Islet of Langerhans (tissue), 1 donor: ENCODE measurements at regions not wholly inside any gene's neighbourhood (a gene's known extent, or its start where the extent isn't known, plus 50 kb on each side); places are given as distances from the start of the nearest gene placed in this dataset.
"Not testable (repeated sequence)": the region's sequence is repeated elsewhere in the genome, so short reads cannot be mapped to it uniquely, and the experiment has no call there.

ENCODE experiments used
- FAIRE-seq: peaks from one replicate; lab custom pipeline; 2011; peaks lifted over from hg19 to GRCh38; lab: Jason Lieb, UNC

- no peak for FAIRE-seq
These were observed 142.4 kb upstream of the SOX11 start for GRCh38 chr2:5549771-5550170.

DNA sequence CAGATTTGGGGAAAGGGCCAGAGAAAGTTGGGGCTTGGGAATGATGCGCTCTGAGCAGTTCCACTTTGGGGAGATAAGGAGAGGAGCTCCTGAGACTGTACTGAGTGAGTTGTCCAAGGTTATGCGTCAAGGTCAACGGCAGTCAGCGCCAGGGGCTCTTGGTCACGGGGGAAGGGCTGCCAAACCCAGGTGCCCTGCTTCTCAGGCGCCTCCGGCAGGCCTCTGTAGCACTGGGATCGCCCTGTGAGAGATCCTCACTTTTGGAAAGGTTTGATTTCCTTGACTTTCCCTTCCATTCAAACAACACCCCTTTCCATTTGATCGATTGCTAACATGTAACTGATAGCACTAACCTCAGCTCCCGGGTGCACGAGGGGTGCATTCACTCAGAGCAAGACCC, 136.5 kb upstream of the SOX11 start:
- no peak for FAIRE-seq

GRCh38 chr2:5561006-5561405, 131.2 kb upstream of the SOX11 start:
- FAIRE-seq: no peak

GRCh38 chr2:5562426-5562825, 129.8 kb upstream of the SOX11 start:
- FAIRE-seq: no peak

GRCh38 chr2:5562865-5563264, 129.3 kb upstream of the SOX11 start:
- no peak for FAIRE-seq

DNA sequence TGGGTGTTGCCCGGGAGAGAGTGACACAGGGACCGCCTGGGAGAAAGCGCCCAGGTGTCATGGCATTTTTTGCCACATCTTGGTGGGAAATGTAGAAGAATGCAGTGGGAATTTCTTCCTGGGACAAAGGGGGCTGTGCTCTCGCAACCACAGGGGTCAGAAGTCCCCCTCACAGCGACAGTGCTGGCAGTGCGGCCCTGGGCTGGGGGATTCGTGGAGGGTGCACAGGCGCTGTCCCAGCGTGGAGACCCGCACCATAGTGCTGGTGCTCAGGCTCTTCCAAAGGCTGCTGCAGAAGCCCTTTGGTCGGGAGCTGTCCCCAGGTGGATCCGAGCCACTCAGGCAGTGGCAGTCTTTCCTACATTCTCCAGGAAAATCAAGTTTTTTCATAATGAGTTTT, 128.8 kb upstream of the SOX11 start:
- FAIRE-seq: no peak

- FAIRE-seq: no peak
These were observed 122.9 kb upstream of the SOX11 start for GRCh38 chr2:5569256-5569655.

DNA sequence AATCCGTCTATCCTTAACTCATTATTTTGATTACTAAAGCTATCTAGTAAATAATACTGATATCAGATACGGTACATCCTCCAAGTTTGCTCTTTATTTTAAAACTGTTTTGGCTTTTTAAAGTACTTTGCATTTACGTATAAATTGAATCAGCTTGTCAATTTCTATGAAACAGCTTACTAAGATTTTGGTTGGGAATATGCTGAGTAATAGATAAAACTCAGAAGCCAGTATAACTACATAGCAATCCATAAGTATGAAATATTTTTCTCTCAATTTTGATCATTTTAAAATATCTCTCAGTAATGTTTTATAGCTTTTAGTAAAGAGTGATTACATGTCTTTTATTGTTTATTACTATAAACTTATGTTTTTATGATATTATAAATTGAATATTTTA, 116.2 kb upstream of the SOX11 start:
- peak; percentile 55 for FAIRE-seq

DNA sequence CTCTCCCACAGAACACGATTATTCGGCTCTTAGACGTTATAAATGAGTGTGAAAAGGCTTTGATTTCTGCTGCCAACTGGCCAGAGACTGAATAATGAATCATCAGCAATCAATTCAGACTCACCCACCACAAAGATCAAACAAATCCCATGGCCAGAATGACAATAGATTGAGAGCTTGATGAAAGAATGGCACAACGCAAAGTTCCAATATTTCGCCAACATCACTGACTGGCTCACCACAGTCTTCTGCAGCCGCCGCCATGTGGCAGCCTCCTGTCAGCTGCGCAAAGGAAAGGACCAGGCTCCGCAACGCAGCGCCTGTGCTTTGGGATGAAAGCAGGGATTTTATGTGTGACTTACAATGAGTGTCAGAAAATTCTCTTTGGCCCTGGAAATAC, 104.4 kb upstream of the SOX11 start:
- no peak for FAIRE-seq

- FAIRE-seq: no peak
These were observed 103.6 kb upstream of the SOX11 start for GRCh38 chr2:5588601-5589000.

GRCh38 chr2:5589183-5589582, 103.0 kb upstream of the SOX11 start:
- no peak for FAIRE-seq

DNA sequence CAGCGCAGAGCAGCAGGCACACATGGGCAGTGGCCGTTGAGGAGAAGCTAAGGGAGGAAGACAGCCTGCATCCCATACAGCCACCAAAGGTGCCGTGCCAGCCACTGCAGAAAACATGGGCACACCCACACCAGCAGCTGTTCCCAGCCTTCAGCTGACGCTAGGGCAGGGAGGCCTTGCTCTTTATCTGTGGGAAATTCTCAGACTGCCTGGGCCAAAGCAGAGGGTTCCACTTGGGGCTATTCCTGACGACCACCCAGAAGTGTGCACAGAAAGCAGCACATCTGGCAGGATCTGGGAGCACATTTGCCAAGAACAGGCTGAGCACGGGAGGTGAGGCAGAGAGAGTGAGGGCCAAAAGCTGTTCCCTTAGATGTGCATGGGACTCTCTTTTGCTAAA, 101.3 kb upstream of the SOX11 start:
- no peak for FAIRE-seq

DNA sequence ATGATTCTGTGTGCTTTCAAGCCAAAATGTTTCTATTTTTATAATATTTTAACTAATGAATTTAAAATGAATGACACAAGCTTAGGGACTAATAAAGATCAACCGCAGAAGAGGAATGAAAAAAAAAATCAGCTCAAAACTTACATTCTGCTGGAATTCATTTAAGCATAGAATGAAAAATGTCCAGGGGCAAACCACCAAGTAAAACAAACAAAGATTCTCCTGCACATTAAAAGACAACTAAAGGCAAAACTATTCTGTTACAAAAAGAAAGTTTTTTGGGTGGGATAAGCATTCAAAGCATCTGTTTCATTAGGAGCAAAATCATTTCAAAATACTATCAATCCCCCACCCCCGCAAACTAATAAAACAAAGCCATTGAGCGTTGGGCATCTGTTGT, 99.3 kb upstream of the SOX11 start:
- FAIRE-seq: no peak

- no peak for FAIRE-seq
These were observed 97.9 kb upstream of the SOX11 start for GRCh38 chr2:5594249-5594695.

- no peak for FAIRE-seq
These were observed 95.3 kb upstream of the SOX11 start for GRCh38 chr2:5596868-5597267.

DNA sequence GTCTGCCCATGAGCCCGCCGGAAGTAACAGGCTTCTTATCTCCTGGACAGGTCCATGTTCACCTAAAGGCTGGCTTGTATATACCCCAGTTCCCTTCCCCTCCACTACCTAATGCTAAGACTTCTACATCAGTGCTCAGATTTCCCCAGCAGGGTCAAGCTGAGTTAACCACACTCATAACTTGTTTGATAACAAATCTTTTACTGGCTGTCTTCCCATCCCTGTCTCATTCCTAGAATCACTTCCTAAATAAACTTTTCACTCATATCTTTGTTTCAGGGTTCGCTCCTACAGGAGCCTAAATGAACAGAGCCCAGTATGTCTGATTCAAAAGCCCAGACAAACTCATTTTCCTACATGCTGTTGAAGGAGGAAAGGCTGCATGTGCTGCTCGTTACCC, 94.0 kb upstream of the SOX11 start:
- FAIRE-seq: no peak

DNA sequence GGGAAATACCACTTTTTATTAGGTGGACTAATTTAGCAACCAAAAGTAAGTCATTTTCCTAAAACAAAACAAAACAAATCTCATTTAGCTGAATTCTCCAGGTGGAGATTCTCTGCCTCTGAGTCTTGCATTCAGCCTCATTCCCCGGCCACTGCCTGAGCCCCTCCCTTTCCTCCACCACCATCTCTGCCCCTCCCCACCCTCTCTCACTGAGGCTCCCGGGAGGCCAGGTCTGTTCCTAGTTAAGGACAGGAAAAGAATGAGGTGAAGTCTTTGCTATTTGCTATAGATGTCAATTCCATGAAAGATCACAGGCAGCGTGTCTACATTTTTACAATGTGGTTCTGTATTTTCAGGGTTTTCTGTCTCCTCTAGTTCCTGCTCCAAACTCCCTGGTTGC, 83.0 kb upstream of the SOX11 start:
- no peak for FAIRE-seq

- no peak for FAIRE-seq
These were observed 79.5 kb upstream of the SOX11 start for GRCh38 chr2:5612666-5613065.

GRCh38 chr2:5616019-5616418, 76.2 kb upstream of the SOX11 start:
- no peak for FAIRE-seq

DNA sequence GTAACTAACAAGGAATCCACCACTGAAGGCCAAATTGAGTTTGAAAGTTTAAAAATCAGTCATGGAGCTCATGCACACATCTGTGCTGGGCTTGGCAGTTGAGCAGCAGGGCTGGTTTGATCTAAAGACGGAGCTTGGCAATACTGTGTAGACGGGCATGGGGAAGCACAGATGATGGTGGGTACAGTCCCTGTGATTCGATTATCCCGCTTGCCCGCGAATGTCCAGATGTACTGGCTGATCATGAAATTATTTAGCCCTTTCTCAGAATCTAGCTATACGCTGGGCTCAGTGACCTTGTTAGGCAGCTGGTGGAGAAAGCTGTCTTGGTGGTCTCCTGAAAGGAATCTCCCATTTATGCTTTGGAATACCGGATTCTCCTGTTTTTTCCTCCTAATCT, 74.8 kb upstream of the SOX11 start:
- FAIRE-seq: no peak

- no peak for FAIRE-seq
These were observed 74.4 kb upstream of the SOX11 start for GRCh38 chr2:5617796-5618195.

DNA sequence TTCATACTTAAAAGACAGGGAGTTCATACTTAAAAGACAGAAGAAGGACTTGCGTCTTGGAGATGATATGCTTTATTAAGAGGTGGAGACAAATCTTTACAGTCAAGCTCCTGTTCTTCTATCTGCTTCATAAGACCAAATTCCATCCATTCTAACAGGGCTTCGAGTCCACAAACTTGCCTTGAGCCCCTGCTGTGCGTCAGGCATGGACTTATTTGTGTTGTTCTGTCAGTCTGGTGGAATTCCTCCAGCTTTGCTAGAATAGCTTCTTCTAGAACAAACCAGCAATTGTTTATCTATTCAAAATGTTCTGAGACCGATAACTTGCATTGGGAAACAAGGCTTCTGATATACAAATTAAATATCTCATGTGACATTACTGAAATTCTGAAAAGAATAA, 73.9 kb upstream of the SOX11 start:
- no peak for FAIRE-seq

DNA sequence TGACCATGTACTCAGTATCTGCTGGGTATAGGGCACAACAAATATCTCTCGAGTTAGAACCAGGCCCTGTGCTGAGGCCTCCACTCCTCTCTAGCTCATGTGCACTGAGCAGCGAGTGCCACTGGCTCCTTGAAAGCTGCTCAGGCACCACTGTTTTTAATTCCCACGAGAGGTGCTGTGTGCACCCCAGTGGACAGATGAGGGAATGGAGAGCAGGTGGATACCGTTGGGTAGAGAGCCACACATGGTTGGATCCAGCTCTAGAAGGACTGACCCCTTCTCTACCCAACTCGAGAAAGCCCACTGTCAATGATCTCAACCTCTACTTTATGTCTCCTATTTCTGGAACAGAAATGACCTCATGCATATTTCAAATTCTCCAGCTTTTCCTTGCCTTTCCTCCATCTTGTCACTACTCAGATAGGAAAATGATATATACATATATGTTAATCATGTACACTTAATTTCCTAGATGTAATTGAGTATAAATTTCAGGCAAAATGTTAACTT, 66.6 kb upstream of the SOX11 start:
- FAIRE-seq: not testable (repeated sequence)

DNA sequence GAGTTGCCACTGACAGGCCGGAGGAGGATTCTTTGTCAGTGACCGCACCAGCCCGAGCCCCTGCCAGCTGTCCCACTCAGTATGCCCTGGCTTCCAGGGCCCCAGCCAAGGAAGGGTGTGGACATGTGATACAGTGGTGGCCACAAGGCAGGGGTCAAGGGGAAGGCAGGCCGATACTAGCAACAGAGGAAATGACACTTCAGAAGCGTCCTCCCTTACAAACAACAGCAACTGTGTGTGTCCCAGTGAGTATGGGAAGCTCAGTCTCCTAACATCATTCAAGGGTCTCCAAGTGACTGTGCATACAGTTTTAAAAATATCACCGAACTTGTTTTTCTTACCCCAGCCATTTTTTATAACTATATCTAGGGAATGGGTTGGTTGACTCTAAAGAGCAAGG, 63.7 kb upstream of the SOX11 start:
- not testable (repeated sequence) for FAIRE-seq

- FAIRE-seq: not testable (repeated sequence)
These were observed 62.7 kb upstream of the SOX11 start for GRCh38 chr2:5629510-5629909.
